Activated CD4-positive, alpha-beta T cell treated with anti-CD3 and anti-CD28 coated beads for 4 hours (primary cell): ENCODE measurements at regions not wholly inside any gene's neighbourhood (a gene's known extent, or its start where the extent isn't known, plus 50 kb on each side); places are given as distances from the start of the nearest gene placed in this dataset.
"Not testable (repeated sequence)": the region's sequence is repeated elsewhere in the genome, so short reads cannot be mapped to it uniquely, and the experiment has no call there.

ENCODE experiments used
- DNase-seq, 2 donors: peaks; one replicate each; pipeline ENCODE4 v3.0.0-alpha.2; 2020

DNA sequence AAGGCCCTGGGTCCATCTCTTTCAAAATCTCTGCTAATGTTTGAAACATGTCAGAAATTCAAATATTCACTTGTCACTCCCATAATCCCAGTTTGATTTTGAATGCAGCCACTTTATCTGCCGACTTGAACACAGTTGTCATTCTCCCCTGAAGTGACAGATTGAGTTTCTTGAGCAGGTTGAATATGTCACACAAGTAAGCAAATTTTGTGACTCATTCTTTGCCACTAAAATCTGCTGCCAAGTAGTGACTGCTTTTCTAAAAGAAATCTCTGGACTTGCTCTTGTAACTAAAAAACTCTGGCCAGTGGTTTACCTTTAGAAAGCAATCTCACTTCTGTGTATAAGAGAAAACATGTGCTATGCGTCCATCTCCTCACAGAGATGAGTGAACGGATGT lies 357.1 kb downstream of the LMO7 start:
- DNase-seq, result no peak

DNA sequence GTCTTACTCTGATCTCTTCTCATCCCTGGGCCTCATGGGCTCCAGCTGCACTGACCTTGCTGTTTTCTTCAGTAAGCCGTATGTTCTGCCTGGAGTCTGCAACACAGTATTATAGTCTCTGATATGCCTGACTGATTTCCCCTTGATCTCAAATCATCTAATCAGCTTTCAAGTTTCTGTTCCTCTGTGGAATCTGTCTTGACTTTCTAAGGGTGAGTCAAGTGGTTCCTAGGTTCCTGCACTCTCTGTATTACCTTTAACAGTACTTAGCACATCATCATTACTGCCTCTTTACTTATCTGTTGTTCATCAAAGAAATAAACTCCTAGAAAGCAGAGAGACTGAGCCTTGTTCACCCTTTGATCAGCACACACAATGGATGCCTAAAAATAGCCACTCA lies 350.7 kb downstream of the LMO7 start:
- no peak for DNase-seq

DNA sequence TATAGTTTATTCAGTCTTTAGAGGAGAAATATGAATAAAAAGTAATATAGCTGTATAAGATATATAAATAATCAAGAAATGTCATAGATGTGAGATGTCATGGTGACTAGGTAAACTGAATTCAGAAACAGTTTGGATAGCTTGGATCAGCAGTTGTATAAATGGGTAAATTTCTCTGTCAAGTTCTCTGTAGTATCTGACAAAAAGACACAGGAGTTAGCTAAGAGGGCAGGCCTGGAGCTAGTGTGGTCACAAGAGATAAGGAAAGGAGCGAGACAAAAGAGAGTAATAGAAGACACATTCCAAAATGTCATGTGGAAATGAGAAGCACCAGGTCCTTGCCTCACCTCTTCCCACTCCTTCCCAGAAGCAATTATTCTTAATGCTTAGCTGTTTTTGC lies 349.0 kb downstream of the LMO7 start:
- no peak for DNase-seq

DNA sequence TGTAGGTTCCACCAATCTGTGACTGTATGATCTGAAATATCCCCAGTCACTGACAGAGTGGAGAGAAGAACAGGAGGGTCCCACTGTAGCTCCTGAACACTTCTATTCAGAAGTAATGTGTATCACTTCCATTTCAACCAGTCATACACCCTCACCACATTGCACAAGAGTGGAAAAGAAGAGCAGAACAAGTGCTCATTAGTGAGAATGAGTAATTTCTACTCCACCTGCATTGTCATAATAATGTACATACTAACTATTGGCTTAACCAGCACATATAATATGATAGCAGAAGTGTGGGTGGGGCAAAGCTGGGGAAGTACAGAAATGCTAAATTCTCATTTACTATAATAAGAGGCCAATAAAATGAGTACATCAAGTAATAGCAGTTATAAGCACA lies 342.7 kb downstream of the LMO7 start:
- DNase-seq, result no peak

DNA sequence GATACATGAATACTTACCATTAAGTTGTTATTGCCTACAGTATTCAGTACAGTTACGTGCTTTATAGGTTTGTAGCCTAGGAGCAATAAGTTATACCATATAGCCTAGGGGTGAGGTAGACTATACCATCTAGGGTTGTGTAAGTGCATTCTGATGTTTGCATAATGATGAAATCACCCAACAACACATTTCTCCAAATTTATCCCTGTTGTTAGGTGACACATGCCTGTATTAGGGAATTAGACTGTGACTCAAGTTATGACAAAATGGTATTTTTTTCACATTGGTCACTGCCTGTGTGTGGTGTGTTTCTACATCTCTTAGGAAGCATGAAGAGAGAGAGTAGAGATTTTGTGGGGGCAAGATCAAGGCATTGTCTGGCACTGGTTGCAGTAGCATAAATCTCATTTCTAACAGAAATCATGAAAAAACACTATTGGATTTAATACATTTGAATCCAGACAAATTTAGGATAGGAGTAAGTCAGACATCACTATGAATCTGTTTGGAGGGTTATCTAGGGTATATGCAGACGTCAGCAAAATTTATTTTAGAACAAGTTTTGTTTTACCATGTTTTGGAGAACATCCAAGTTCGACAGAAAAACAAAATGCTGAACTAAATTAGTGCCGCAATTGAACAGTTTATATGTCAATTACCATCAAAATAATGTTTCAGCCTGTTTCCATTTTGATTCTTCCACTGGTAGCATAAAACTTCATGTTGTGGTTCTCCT lies 332.1 kb downstream of the LMO7 start:
- DNase-seq, result no peak

DNA sequence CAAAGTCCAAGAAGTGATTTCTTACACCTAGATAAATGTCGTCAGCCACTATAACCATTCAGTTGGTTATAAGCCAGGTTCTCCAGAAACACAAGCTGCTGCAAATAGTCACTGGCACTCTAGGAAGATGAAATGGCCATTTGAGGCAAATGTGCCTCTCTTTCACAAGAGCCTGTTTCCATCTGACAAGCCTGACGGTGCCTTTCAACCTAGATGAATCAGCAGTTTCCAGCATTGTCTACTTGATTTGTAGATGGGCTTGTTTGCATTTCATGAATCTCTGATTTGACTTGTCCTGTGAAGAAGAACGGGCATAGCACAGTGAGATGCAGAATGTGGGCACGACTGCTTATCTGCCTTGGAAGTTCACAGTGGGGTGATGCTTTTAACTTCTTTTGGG lies 327.2 kb downstream of the LMO7 start:
- no peak for DNase-seq

DNA sequence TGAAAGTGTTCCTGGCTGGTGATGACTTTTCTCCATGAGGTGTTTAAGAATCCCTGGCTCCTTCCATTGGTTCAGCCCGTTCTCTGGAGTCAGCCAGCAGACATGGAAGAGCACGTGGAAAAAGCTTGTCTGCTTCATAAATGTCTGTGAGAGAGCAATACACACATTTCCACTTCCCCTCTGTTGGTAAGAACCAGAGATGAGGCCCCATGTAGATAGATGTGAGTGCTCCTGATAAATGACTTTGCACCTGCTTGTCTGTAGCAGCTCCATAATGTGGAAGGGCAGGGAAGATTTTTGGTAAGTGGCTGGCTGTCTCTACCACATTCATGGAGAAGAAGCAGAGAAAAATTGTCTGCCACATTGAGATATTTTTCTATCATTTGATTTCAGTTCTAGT lies 325.8 kb downstream of the LMO7 start:
- DNase-seq, result no peak

DNA sequence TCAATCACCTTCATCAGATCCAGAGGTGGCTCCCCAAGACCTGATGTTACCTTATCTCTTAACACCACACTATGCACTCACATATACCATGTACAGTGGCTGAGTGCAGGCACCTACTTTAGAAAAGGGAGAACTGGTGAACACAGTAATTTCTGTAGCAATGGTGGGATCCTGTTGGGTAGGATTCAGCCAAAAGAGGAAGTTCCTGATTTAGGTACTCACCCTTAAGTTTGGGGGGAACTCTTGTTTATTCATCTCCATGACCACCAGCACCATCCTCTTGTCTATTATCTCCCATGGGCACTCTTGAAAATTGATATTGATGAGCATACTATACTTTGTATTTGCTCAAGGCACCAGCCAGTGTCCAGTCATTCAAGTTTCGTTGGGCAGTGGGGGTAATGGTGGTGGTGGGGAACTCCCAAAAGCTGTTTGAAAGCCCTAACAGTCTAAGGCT lies 324.4 kb downstream of the LMO7 start:
- no peak for DNase-seq

DNA sequence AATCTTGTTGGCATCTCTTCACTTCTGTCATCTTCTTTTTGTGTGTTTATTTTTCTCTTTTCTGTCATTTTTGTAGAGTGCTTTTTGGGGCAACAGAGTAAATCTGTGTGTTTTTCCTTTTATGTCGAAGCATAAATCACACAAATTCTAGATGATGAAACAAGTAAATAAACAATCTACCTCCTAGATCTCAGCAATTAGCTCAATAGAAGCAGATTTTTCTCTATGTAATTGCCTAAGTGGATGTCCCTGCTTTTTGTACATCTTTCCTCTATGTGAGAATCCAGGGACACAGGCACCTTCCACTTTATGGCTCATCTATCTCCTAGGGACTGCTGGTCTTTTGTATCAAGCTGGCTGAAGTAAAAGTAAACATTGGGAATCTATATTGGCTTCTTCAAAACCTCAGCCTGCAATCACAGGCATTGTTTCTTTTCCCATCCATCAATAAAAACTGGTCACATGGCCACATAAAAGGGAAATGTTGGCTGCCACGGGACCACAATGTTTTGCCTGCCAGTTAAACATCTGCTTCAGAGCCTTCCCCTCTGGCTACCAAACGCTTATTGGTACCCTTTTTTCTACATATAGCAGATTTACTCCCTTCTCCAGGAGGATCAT lies 323.8 kb downstream of the LMO7 start:
- DNase-seq, result no peak

DNA sequence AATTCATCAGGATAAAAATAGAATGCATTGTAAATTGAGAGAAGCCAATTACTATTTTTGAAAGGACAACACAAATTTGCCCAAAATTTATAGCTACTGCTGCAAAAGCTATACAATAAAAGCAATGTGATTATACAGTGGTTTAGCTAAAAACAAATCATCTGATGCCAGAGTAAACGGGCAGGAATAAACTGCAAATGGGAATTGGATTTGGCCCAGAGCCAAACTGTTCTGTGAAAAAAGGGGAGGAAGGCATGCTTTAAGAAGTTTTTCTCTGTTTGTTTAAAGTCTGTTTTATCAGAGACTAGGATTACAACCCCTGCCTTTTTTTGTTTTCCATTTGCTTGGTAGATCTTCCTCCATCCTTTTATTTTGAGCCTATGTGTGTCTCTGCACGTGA lies 317.5 kb downstream of the LMO7 start:
- DNase-seq, result not testable (repeated sequence)

DNA sequence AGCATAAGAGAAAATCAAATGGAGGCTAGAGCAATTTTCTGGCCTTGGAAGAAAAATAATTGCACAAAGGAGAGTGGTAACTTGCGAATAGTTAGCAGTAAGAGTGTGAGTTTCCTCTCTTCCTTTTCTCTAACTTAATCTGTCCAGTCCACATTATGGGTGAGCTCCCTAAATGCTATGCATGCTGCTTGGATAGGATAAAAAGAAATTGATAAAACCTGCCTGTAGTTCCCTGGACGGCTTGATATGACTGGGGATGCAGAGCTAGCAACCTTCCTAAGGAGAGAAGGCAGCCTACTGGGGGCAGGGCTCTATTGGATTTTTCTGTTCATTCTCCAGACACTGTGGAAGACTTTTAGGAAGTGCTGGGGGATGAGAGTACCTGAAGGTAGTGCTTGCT lies 311.3 kb downstream of the LMO7 start:
- DNase-seq, result no peak

DNA sequence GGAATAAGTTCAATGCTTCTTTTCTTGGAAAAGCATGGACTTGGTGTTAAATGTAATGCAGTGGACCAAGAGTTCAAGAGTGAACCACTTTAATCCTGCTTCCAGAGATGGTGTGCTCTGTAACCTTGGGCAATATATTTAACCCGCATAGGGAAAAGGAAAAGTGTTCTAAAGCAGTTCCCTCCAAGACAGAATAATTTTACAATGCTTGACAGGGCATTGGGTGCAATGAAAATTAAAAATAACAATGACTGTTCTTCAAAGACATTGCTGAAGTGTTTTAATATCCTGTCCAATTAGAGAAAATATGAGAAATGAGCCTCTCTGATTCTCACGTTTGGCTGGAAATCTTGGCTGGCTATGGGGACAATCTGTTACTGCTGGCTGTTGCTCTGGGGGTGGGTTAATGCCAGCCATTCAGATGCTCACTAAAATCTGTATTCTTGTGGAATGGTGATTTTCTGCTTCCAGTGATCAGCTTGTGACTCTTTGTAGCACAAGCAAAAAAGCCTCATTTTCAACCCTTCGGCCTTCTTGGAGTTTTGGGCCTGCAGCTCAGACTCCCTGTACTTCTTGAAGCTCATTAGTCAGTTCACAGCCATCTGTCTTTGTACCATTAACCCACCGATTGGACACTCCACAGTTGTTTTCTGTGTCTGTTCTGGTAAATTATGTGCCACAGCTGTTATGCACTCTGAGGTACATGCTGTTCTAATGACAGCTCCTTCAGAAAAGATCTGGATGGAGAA lies 310.6 kb downstream of the LMO7 start:
- no peak for DNase-seq

DNA sequence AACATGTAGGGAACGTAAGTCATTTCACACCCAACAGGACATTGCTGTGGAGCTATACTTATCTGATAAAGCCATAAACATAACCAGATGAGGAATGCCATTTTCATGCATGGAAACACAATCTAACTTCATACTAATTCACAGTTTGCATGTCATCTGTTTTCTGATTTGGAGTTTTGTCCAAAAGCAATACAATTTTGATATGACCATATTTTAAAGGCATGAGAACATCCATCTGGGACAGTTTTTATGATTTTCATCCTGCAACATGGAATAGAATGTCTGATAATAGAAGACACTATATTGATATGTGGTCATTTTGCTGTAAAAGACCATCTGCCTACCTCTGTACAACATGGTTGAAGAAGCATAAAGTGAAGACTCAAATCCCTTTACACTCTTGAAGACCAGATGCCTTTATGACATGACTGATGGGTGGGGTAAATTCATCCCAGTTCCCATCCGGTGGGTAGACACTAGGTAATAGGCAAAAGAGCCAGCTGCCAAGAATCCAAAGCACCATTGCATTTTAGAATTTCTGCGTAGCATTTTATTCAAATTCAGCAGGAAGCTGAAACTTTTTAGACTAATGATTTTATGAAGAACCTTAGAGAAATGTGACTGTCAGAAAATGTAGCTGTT lies 309.8 kb downstream of the LMO7 start:
- DNase-seq, result no peak

DNA sequence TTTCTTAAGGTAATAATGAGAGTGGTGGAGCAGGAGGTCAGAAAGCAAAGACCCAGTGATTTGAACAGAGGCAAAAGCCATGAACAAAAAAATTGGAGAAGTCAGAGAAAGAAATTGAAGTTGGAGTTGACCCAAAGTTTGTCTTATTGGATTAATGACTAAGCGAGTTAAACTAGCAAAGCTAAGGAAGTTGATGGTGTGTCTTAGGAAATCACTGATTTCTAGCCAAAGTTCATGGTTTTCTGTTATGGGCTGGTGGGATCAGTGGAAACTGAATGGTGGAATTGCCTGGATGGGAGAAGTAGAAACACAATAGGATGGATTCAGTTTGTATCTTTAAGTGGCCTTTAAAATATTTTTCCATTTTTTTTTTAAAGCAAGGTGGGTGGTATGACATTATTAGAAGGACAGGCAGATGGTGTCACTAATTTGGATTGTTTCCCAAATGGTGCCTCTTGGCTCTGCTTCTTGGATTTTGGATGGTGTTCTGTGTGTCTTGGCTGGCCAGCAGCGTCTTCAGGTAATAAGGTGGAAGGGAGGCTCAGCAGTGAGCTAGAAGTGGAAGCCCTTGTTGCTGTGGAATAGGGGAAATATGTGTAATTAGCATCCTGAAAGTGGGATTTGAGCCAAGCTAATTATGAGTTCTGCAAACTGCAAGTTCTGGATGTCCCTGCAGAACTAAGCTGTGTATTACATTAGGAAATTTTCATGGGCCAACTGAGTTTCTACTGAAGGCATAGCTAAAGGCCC lies 302.9 kb downstream of the LMO7 start:
- no peak for DNase-seq

DNA sequence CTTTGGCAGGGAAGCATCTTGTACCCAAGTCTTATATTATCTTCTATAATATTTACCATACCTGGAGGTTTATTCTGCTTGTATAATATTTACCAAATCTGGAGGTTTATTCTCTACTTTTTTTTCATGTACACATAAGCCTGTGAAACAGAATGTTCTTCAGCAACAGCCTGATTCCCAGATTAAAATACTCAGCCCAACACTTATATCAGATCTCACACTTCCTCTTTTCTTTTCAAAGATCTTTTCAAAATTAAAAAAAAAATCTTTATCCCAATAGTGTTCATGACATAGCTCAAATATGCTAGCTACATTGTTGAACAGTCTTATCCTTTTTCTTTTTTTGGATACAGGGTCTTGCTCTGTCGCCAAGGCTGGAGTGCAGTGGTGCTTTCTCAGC lies 300.7 kb downstream of the LMO7 start:
- DNase-seq, result no peak

DNA sequence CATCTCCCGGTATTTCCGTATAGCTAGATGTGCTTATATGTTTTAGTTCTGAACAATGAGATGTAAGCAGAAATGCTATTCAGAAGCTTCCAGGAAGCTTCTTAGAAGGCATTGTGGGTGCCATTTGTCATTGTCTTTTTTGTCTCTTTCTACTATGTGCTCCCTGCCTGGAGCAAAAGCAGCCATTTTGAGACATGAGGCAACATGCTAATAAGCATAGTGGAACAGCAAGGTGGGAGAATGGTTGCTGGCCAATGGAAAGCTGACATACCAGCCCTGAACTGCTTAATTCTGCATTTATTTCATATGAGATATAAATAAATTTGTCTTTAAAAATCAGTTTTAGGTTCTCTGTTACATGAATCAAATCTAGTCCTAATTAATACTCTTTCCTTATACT lies 299.7 kb downstream of the LMO7 start:
- DNase-seq, result no peak

DNA sequence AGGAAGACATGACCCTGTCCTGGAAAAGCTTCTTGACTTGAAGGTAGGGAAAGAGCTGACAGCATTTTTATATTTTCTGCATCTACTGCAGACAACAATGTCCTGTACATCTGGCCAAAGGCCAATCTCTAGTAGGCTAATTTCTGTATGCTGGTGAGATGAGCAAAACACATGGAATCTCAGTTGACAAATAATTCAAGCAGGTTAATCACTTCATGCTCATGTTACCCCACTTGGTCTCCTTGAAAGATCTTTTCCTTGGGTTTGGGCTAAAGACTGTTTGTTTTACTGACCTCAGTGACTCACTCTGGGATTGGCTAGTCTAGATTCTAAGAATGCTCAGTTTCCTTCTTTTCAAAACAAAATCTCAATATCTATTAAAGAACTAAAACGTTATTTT lies 298.8 kb downstream of the LMO7 start:
- DNase-seq, result no peak

DNA sequence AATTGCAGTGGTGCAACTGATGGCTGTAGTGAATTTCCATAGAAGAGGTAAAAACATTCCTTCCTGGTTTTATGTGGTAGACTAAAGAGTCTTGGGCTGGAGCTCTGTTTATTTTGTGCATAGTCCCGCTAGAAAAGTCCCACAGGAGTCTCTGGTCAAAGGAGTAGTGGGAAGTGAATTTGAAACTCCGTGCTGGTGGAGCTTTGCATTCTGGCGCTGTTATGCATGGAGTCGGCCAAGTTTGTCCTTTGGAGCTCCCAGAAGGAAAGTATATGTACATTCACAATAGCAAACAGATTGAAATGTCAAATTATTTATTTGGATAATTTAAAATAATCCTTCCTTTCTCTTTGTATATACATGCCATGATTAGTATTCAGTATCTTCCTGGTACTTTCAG lies 296.5 kb downstream of the LMO7 start:
- DNase-seq, result no peak

DNA sequence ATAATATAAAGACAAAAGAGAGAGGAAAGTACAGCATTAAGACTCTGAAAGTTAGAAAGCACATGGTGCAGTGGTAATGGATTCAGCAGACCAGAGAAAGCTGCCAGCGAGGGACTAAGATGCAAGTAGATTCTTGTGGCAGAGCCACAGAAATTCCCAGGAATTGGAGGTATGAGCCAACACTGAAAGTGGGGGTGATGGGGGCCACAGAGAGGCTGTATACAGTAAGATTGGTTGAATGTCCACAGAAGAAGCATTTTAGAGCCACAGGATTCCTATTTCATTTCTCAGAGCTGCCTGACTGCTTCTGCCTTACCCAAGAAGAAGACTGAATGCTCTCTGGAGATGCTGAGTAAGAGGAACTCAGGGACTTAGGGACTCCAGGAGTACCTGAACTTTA lies 295.0 kb downstream of the LMO7 start:
- DNase-seq, result no peak

DNA sequence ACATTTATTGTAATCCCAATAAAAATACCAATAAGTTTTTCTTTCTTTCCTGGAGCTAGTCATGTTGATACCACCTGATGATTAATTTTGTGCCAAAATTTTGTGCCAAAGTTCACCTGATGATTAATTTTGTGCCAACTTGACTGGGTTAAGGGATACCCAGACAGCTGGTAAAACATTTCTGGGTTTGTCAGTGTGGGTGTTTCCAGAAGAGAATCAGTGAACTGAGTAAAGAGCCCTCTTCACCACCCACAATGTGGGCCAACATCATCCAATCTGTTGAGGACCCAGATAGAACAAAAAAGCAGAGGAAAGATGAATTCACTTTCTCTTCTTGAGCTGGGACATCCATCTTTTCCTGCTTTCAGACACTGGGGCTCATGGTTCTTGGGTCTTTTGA lies 292.9 kb downstream of the LMO7 start:
- DNase-seq, result no peak

DNA sequence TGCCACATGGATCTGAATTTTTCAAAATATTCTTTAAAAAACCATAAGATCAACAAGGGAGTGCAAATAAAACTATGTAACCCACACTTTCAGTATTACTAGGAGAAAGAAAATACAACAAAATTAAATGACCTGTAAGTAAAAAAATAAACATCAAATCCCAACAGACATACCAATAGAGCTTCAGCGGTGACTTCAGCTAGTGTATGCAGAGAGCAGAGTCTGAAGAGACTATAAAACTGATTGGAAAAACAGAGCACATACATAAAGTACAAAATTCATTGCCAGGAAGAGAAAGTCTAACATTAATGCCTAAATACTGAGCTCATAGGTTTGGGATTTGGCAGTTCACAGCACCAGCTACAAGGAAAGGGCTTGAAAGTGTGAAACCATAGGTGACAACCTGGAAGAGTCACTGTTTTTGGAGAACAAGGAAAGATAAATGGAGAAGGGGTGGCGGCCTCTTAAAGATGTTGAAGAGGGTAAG lies 291.1 kb downstream of the LMO7 start:
- DNase-seq, result no peak

DNA sequence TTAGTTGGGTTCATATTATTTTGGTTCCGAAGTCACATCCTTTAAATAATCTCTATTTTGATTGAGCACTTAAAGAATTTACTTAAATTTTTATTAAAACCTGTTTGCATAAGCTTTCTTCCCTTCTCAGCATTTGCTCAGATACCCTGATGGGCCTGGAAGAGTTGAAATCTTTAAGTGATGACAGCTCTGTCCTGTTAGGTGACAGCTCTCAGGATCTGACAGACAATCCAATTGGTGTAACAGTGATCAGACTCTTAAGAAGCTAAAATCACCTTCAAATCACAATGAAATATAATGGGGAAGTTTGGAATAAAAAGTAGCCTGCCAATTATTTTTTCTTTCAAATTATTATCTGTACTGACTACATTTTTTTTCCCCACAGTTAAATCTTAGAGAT lies 284.4 kb downstream of the LMO7 start:
- DNase-seq, result no peak

DNA sequence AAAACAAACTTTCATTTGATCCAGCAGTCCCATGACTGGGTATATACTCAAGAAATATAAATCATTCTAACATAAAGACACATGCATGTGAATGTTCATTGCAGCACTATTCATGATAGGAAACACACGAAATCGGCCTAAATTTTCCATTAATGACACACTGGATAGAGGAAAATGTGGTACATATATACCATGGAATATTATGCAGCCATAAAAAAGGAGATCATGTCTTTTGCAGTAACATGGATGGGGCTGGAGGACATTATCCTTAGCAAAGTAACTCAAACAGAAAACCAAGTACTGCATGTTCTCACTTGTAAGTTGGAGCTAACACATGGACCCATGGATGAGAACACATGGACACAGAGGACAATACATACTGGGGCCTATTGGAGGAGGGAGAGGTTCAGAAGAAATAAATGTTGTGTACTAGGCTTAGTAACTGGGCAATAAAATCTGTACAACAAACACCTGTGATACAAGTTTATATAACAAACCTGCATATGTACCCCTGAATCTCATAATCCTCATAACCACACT lies 283.6 kb downstream of the LMO7 start:
- no peak for DNase-seq
